ENCODE measurements at regions not wholly inside any gene's neighbourhood (a gene's known extent, or its start where the extent isn't known, plus 50 kb on each side); places are given as distances from the start of the nearest gene placed in this dataset.

GRCh38 chr18:78783564-78783960 is 196.1 kb upstream of the SALL3 start:
- no peak for DNase-seq (ENCODE audit: low read depth)
- no peak overlapping the region for H3K4me3 ChIP-seq (replicated peaks; ENCODE audit: low read depth, low read length)
- TF ChIP-seq CTCF (IDR thresholded peaks at IDR 0.05; ENCODE audit: low read length, missing control alignments): no peak

DNA sequence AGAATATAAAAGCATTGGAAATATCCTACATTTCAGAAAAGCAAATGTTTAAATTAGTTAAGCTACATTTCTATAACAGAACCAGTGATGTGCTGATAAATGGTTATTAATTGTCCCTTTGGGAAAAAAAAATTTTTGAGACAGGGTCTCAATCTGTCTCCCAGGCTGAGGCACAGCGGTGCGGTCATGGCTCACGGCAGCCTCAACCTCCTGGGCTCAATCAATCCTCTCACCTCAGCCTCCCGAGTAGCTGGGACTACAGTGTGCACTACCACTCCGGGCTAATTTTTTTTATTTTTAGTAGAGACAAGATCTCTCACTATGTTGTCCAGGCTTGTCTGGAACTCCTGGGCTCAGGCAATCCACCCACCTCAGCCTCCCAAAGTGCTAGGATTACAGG is 194.8 kb upstream of the SALL3 start:
- no peak for TF ChIP-seq CTCF (IDR thresholded peaks at IDR 0.05; ENCODE audit: low read length, missing control alignments)
- DNase-seq (ENCODE audit: low read depth): no peak
- H3K4me3 ChIP-seq (replicated peaks; ENCODE audit: low read depth, low read length): no peak overlapping the region

- no peak for DNase-seq (ENCODE audit: low read depth)
- TF ChIP-seq CTCF (IDR thresholded peaks at IDR 0.05; ENCODE audit: low read length, missing control alignments): no peak
- H3K4me3 ChIP-seq (replicated peaks; ENCODE audit: low read depth, low read length): no peak overlapping the region
Measured at GRCh38 chr18:78785706-78786105, 193.9 kb upstream of the SALL3 start.

DNA sequence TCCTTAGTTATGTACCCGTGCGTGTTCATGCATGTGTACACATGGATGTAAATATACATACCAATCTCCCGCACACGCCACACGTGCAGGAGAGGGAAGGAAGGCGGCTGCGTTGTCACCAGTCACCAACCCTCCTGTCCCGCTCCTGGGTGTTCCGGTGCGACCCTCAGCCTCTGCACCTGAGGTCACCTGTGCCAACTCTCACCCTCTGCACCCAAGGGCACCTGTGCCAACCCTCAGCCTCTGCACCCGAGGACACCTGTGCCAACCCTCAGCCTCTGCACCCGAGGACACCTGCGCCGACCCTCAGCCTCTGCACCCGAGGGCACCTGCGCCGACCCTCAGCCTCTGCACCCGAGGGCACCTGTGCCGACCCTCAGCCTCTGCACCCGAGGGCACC is 192.8 kb upstream of the SALL3 start:
- no peak for DNase-seq (ENCODE audit: low read depth)
- H3K4me3 ChIP-seq (replicated peaks; ENCODE audit: low read depth, low read length): no peak overlapping the region
- no peak for TF ChIP-seq CTCF (IDR thresholded peaks at IDR 0.05; ENCODE audit: low read length, missing control alignments)

DNA sequence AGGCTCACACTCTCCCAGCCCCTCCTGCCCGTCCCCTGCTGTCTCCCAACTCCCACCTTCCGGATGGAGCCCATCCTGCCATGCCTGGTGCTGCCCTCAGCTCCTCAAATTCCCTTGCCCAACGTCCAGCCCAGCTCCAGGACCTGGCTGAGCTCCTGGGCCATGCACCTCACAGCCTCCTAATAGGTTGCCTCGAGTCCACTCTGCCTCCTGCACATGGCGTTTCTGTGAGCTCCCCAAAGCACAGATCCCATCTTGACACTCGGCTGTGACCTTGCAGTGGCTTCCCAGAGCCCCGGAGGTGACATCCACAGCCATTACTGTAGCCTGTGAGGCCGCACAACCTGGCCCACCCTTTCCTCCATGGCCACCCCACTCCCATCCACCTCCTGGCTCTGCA is 191.9 kb upstream of the SALL3 start:
- no peak overlapping the region for H3K4me3 ChIP-seq (replicated peaks; ENCODE audit: low read depth, low read length)
- DNase-seq (ENCODE audit: low read depth): no peak

GRCh38 chr18:78788161-78788560 is 191.5 kb upstream of the SALL3 start:
- H3K4me3 ChIP-seq (replicated peaks; ENCODE audit: low read depth, low read length): no peak overlapping the region
- DNase-seq (ENCODE audit: low read depth): no peak
- TF ChIP-seq CTCF (IDR thresholded peaks at IDR 0.05; ENCODE audit: low read length, missing control alignments): no peak

More for the DNA sequence above, 191.9 kb upstream of the SALL3 start:
- TF ChIP-seq CTCF (IDR thresholded peaks at IDR 0.05; ENCODE audit: low read length, missing control alignments): no peak

- no peak for DNase-seq (ENCODE audit: low read depth)
- no peak for TF ChIP-seq CTCF (IDR thresholded peaks at IDR 0.05; ENCODE audit: low read length, missing control alignments)
Measured at GRCh38 chr18:78789850-78790249, 189.8 kb upstream of the SALL3 start.

More at GRCh38 chr18:78789850-78790249, 189.8 kb upstream of the SALL3 start:
- H3K4me3 ChIP-seq (replicated peaks; ENCODE audit: low read depth, low read length): no peak overlapping the region

All from fibroblast of pulmonary artery (primary cell).